Loucy (cell line): ENCODE measurements at regions not wholly inside any gene's neighbourhood (a gene's known extent, or its start where the extent isn't known, plus 50 kb on each side); places are given as distances from the start of the nearest gene placed in this dataset.

Experiments
- H2AFZ ChIP-seq: fragments of 200-600 bp; sonication (generic); 2 replicates; pipeline ENCODE4 v1.6.0; 2016; ENCODE audit warnings: antibody characterized with exemption, mild to moderate bottlenecking, low read length, moderate library complexity
- H3F3A ChIP-seq: fragments of 200-600 bp; 2 replicates; pipeline ENCODE4 v1.6.0; 2016; ENCODE audit warnings: antibody characterized with exemption, low read depth, mild to moderate bottlenecking
- H3K27me3 ChIP-seq: fragments of 200-600 bp; sonication (generic); 2 replicates; pipeline ENCODE4 v1.6.1; 2014; ENCODE audit warnings: low read length, mild to moderate bottlenecking; ENCODE audit not compliant: insufficient read depth, poor library complexity, severe bottlenecking
- H3K36me3 ChIP-seq: fragments of 200-600 bp; sonication (generic); 2 replicates; pipeline ENCODE4 v1.6.1; 2016; ENCODE audit warnings: low read length; ENCODE audit not compliant: insufficient read depth
- H3K4me1 ChIP-seq: fragments of 200-600 bp; sonication (generic); 2 replicates; pipeline ENCODE4 v1.5.1; 2014; ENCODE audit warnings: low read length, mild to moderate bottlenecking; ENCODE audit not compliant: insufficient read depth, poor library complexity, severe bottlenecking
- H3K4me2 ChIP-seq: fragments of 200-600 bp; sonication (generic); 2 replicates; pipeline ENCODE4 v1.6.0; 2014; ENCODE audit warnings: antibody characterized with exemption, low read length, low read depth, mild to moderate bottlenecking; ENCODE audit not compliant: poor library complexity, severe bottlenecking
- H3K4me3 ChIP-seq: fragments of 200-600 bp; sonication (generic); 2 replicates; pipeline ENCODE4 v1.5.1; 2014; ENCODE audit warnings: low read length, mild to moderate bottlenecking, mixed read lengths; ENCODE audit not compliant: poor library complexity, severe bottlenecking
- H3K79me2 ChIP-seq: fragments of 200-600 bp; sonication (generic); 2 replicates; pipeline ENCODE4 v1.6.1; 2014; ENCODE audit warnings: low read length; ENCODE audit not compliant: insufficient read depth
- H3K9ac ChIP-seq: fragments of 200-600 bp; sonication (generic); 2 replicates; pipeline ENCODE4 v1.6.0; 2014; ENCODE audit warnings: mild to moderate bottlenecking, low read depth, low read length, moderate library complexity; ENCODE audit not compliant: poor library complexity, severe bottlenecking
- H3K9me2 ChIP-seq: fragments of 200-600 bp; sonication (generic); replicated peaks from 2 replicates; pipeline ENCODE4 v1.6.1; 2016; ENCODE audit warnings: low read depth, low read length, mixed read lengths
- H3K9me3 ChIP-seq: fragments of 200-600 bp; sonication (generic); 2 replicates; pipeline ENCODE4 v1.6.1; 2014; ENCODE audit warnings: mild to moderate bottlenecking, antibody characterized with exemption, low read length, low read depth; ENCODE audit not compliant: insufficient read depth
- H4K20me1 ChIP-seq: fragments of 200-600 bp; sonication (generic); 2 replicates; pipeline ENCODE4 v1.6.0; 2014; ENCODE audit warnings: antibody characterized with exemption, low read length, mild to moderate bottlenecking; ENCODE audit not compliant: insufficient read depth, poor library complexity, severe bottlenecking
- CTCF ChIP-seq: fragments of 200-600 bp; sonication (generic); conservative IDR thresholded peaks from 2 replicates; pipeline ENCODE4 v1.5.1; 2014; ENCODE audit warnings: mild to moderate bottlenecking, antibody characterized with exemption, low read length
- EZH2phosphoT487 ChIP-seq: fragments of 200-600 bp; IDR thresholded peaks from 2 replicates; pipeline ENCODE4 v1.6.1; 2018; ENCODE audit warnings: antibody characterized with exemption, mild to moderate bottlenecking, moderate library complexity, borderline replicate concordance

GRCh38 chr10:10092581-10092980 is 925.1 kb upstream of the CELF2 start:
- TF ChIP-seq EZH2phosphoT487 (no peak), CTCF (no peak)
- no peaks in the 10 kb centered on the region for H3F3A ChIP-seq
- H4K20me1 ChIP-seq, result no peaks in the 10 kb centered on the region
- no peaks in the 10 kb centered on the region for H3K27me3 ChIP-seq
- no peaks in the 10 kb centered on the region for H3K36me3 ChIP-seq
- no peaks in the 10 kb centered on the region for H3K9me2 ChIP-seq
- no peak overlapping the region for H3K4me3 ChIP-seq
- no peak overlapping the region for H3K4me2 ChIP-seq
- no peak overlapping the region for H2AFZ ChIP-seq
- no peaks in the 10 kb centered on the region for H3K4me1 ChIP-seq
- no peaks in the 10 kb centered on the region for H3K9me3 ChIP-seq
- no peaks in the 10 kb centered on the region for H3K79me2 ChIP-seq
- no peak overlapping the region for H3K9ac ChIP-seq

GRCh38 chr10:10093021-10093420 is 924.7 kb upstream of the CELF2 start:
- Histone ChIP-seq H3K9ac (no peak overlapping the region), H3K79me2 (no peaks in the 10 kb centered on the region), H3K4me1 (no peaks in the 10 kb centered on the region), H3K4me3 (no peak overlapping the region), H3K9me2 (no peaks in the 10 kb centered on the region), H3K27me3 (no peaks in the 10 kb centered on the region), H4K20me1 (no peaks in the 10 kb centered on the region), H3K4me2 (no peak overlapping the region), H3K9me3 (no peaks in the 10 kb centered on the region), H2AFZ (no peak overlapping the region), H3K36me3 (no peaks in the 10 kb centered on the region), H3F3A (no peaks in the 10 kb centered on the region)
- TF ChIP-seq EZH2phosphoT487 (no peak), CTCF (no peak)

GRCh38 chr10:10094691-10095090 is 923.0 kb upstream of the CELF2 start:
- Histone ChIP-seq H3K27me3 (no peaks in the 10 kb centered on the region), H4K20me1 (no peaks in the 10 kb centered on the region), H3K4me1 (no peaks in the 10 kb centered on the region), H3K36me3 (no peaks in the 10 kb centered on the region), H2AFZ (no peak overlapping the region), H3K79me2 (no peaks in the 10 kb centered on the region), H3K9ac (no peak overlapping the region), H3K9me2 (no peaks in the 10 kb centered on the region), H3K4me3 (no peak overlapping the region), H3K4me2 (no peak overlapping the region), H3F3A (no peaks in the 10 kb centered on the region), H3K9me3 (no peaks in the 10 kb centered on the region)
- no peak for TF ChIP-seq EZH2phosphoT487
- TF ChIP-seq CTCF, result no peak
